ENCODE measurements at regions not wholly inside any gene's neighbourhood (a gene's known extent, or its start where the extent isn't known, plus 50 kb on each side); places are given as distances from the start of the nearest gene placed in this dataset.

GRCh38 chr12:126858560-126858959, 1408.4 kb upstream of the TMEM132C start:
- no peak for ATAC-seq
- no peak for DNase-seq (ENCODE audit: low spot score)
- Histone ChIP-seq H2AFZ (no peak overlapping the region), H3F3A (replicated peaks; ENCODE audit: low read depth) (no peaks in the 10 kb centered on the region), H3K27ac (ENCODE audit: low read depth) (no peak overlapping the region), H3K9me2 (ENCODE audit: insufficient read depth) (no peaks in the 10 kb centered on the region), H3K79me2 (replicated peaks; ENCODE audit: insufficient read depth) (no peaks in the 10 kb centered on the region), H3K36me3 (ENCODE audit: insufficient read depth) (no peaks in the 10 kb centered on the region), H4K20me1 (replicated peaks; ENCODE audit: insufficient read depth) (no peaks in the 10 kb centered on the region), H3K4me2 (no peak overlapping the region), H3K27me3 (ENCODE audit: insufficient read depth) (no peaks in the 10 kb centered on the region), H3K4me1 (ENCODE audit: insufficient read depth) (no peaks in the 10 kb centered on the region), H3K4me3 (no peak overlapping the region)
- TF ChIP-seq EZH2phosphoT487 (IDR thresholded peaks at IDR 0.05; ENCODE audit: unreplicated experiment) (no peak), REST (IDR thresholded peaks at IDR 0.05; ENCODE audit: unreplicated experiment) (no peak), ZNF114 (CRISPR knock-in tag; IDR thresholded peaks at IDR 0.05) (no peak), CREB1 (CRISPR knock-in tag; IDR thresholded peaks at IDR 0.05; ENCODE audit: low read depth) (no peak), ZNF462 (CRISPR knock-in tag; IDR thresholded peaks at IDR 0.05) (no peak), EZH2 (IDR thresholded peaks at IDR 0.05; ENCODE audit: low read depth, unreplicated experiment) (no peak)
- Mint-ChIP-seq H3K36me3 (ENCODE audit: low read depth) (peaks cover 17% of the 10 kb centered on the region), H3K4me3 (no peak overlapping the region), H3K27me3 (ENCODE audit: insufficient read depth, low read depth, poor library complexity) (peaks cover 2% of the 10 kb centered on the region), H3K4me1 (no peaks in the 10 kb centered on the region), H3K9me3 (peaks cover 90% of the 10 kb centered on the region), H3K27ac (no peak overlapping the region)
